Stromal cell of bone marrow (primary cell): ENCODE measurements at regions not wholly inside any gene's neighbourhood (a gene's known extent, or its start where the extent isn't known, plus 50 kb on each side); places are given as distances from the start of the nearest gene placed in this dataset.

ENCODE experiments used
- DNase-seq: peaks from one replicate; pipeline ENCODE4 v3.0.0-alpha.2; 2012; ENCODE audit warnings: low read depth

DNA sequence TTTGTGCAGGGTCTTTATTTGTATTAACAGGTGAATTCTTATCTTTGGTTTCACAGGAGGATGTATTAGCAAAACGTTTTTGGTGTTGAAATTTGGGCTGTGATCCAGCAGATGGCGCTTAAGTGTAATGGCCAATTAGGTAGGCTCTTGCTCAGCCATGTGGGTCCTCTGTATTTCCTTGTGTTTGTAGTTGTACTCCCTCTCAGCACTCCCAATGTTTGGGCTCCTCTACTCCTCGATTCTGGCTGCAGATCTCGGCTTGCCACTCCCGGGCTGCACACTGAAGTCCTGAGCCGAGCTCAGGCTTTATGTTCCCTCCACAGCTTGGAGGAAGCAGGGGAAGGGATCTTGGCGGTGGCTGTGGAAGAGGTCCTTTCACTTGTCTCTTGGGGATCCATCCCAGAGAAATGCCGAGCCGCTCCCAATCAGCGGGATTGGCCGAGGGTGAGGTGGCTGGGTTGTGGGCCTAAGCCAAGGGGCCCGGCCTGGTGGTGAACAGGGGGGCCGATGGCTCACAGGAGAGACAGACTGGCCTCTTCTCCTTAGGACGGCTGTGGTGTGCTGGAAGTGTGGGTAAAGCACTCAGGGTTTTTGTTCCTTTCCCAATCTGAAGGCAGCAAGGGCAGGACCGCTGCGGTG, 133.7 kb downstream of the AEBP2 start:
- DNase-seq = peak; percentile 21

DNA sequence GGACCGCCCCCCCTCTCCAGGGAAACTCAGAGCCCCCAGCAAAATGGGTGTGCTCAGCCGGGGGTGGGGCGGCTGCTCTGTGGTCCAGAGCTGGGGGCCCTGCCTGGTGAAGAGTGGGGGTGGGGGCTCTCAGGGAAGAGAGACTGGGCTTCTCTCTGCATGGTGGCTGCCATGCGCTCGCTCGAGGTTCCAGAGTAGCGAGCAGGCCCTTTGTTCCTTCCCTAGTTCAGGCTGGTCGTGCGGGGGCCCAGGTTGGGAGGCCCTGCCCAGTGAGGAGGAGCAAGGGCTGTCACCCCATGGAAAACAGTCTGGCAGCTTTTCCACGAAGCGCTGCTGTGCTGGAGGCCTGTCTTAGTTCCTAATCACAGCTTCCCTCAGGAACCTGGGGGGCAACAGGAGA, 134.6 kb downstream of the AEBP2 start:
- DNase-seq = no peak

DNA sequence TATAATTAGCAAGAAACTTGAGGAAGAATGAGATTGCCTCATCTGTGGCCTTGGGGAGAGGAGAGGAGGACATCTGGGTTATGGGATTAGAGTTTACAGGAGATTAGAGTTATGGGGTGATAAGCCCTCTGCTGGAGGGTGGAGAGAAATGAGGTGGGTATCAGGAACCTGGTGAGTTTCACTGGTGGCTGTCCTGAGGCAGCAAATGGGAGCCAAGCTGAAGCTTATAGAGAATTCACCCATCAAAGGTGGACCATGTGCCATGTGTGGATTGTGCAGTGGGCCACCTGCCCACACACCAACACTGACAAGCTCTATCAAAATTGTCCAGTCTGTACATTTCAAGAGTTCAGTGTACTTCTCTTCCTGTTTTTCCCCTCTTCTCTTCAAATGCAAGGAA, 135.3 kb downstream of the AEBP2 start:
- DNase-seq = no peak

DNA sequence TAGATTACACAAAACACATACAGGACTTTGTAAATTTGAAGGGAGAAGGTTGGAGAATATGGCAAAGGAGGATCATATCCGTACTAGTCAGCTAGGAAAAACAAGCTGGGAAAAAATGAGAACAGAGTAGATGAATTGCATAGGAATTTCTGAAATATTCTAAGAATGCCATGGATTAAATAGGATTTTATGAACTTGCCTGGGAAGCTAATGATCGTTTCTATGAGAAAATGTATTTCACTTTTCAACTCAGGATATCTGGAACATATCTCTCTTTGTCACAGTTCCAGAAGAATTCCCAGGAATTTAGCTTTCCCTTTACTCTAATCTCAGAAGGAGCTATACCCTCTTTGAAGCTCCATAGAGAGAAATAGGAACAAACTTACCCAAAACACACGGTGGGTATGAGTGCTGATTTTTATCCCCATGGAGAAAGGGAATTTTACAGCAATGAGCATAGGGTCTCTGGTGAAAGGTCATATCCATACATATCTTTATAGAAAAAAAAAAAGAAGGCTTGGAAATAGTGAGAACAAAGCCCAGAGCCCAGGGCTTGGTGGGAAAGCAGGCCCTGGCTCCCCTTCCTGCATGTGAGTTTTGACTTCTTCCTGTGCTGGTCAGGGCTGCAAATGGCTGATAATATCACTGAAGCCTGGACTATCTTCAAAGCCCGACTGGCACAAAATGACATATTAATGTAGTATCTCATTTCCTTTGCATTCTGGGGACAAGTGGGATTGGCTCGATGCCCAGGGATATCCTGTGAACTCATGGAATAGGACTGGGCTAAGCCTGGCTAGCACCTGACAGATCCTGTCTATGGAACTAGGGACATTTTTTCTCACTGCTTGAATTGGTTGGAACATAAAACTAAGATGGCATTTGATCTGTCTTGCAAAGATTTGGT, 136.3 kb downstream of the AEBP2 start:
- DNase-seq = no peak

DNA sequence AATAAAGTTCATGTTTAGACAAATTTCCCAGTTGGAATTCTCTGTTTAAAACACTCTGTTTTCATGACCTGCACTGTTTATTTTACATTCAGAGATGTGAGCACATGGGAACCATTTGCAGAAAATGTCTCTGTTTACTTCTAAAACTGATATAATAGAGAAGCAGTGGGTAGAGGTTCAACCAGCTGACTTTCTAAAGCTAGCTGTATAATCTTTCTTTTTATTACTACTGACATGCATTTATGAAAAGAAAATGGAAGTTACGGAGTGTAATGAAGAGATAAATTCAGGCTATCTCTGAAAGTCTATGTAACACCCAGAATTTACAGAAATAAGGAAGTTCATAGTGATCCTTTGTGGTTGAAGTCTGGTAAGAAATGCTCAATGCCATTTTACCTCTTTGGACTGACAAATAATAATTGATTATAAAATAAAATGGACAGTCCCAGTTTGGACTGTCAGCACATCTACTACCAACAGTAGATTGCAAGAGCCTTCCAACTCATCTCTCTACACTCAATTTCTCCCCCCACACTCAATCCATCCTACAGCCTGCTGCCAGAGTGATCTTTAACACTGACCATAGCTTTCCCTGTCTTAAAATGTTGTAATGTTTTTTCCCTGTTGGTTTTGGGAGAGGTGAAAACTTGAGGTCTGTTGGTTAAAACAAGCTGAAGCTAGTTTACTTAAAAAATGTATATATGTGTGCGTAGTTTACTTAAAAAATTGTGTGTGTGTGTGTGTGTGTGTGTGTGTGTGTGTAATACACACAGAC, 137.4 kb downstream of the AEBP2 start:
- no peak for DNase-seq

DNA sequence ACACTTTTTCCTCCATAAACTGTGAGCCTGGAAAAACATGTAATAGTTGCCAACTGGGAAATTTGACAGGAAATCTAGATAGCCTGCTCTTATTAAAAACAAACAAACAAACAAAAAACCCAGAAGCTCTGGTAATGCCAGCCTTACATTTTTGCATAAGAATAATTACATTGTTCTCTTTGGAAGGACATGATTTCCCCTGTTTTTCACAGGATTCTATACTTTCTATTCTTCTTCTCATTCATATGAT, 137.9 kb downstream of the AEBP2 start:
- no peak for DNase-seq

DNA sequence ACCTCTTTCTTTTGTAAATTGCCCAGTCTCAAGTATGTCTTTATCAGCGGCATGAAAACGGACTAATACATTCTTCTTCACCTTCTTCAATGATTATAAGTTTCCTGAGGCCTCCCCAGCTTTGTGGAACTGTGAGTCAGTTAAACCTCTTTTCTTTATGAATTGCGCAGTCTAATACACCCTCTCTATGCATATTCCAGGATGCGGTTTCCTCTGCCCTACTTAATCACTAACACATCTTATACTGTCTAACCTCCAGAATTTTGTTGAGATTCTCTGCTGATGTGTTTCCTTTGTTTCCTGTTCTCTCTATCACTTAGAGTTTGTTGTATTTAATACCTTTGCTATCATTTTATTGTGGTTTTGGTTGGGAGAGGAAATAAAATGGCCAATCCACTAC, 145.4 kb downstream of the AEBP2 start:
- DNase-seq = no peak

DNA sequence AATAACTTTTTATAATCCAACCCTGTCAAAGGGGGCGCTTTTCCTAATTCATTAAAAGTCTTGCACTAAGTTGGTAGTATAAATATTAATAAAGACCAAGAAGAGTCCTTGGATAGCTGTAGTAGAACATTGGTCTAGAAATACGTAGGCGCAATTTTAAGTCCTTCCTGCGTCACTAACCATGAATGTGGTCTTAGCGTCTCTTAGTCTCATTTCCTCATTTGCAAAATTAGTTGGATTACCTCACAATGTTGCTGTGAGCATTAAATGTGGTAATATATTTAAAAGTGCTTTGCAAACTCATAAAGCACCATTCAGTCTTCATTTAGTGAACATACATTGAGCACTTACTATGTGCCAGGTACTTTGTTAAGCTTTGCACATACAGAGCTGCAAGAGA, 149.7 kb downstream of the AEBP2 start:
- DNase-seq = no peak

DNA sequence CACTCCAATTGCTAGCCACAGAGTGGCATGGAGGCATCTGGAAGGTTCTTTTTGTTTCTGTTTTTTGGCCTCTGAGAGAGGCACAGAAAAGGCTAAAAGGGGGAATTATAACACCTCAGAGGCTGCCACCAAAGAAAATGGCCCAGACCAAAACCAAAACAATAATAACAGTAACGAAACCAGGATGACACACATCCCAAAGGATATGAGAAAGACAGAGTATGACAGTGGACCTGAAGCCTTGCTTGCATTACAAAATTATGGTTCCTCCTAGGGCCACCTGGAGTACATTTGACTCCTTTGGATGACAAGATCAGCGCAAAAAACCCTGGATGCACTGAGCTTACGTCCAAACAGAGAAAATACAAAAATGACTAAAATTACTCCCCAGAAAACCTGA, 152.7 kb downstream of the AEBP2 start:
- DNase-seq = no peak

DNA sequence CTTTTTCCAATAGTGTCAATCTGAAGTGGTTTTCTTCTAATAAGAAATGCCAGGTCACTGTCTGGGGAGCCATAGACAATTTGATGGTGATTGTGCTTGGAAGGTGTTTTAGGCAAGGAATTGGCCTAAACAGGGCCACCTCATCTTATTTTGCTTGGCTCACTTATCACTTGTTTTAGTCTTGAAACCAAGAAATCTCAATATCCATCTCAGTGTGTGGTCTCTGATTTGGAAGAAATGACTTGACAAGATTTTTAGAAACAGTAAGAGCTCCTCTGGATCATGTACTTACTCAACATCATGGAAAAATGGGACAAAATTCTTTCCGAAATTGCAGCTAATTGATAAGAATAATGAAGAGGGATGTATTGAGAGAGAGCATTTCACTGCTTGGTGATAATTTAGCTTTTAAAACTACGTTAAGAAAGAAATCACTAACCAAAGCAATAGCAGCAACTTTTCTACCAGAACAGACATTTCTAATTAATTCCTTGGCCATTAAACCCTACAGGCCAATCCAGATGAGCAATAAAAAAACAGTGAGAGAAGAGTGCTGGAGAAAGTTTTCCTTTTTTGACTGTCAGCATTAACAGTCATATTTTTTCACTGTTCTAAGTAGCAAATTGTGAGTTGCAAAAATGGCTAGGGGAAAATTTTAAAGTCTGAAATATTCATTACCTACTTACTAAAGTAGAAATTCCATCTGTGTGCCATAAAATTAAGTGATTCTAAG, 157.3 kb downstream of the AEBP2 start:
- no peak for DNase-seq

DNA sequence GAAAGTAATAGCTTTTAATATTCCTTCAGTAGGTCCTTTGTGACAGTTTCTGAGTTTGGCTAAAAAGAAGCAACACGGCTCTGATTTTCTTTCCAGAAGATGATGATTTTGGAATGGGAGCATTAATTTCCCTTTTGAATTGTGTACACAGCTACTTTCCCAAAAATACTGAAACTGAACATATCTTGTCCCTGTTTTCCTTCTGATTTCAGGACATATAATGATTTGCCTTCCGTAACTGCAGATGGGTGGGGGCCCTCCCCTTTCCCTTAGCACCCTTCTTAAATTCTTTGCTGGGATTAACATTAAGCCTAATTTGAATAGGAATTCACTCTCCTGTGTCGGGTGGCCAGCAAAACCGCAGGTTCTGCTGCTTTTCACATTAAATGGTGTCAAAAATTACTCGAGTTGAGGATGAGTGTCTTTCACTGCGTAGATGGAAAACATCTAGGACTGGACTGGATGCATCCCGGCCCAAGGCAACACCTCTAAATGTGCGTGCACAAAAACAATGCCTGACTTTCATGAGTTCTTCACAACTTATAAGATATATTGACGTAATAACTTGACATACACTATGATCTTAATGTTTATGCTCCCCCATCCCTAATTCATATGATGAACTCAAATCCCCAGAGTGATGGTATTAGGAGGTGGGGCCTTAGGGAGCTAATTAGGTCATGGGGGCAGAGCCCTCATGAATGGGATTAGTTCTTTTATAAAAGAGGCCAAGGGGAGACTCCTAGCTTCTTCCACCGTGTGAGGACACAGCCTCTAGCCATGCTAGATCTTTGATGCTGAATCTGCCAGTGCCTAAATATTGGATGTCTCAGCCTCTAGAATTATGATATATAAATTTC, 158.1 kb downstream of the AEBP2 start:
- no peak for DNase-seq

DNA sequence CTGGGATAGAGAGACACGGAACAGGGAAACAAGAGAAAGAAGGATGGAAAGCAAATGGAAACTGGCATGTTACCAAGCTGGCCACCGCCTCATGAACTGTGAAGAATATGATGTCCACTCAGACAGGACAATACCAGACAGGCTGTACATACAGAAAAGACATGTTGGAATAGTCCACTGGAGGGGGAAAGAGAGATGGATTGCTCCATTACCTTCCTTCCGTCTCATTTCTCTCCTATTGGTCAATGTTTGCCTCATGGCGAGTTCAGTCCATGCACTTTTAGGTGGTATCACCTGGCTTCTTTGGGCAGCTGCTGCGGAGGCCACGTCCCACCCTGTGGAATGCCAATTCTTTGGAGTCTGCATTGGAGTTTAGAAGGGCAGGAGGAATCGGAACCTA, 166.4 kb downstream of the AEBP2 start:
- no peak for DNase-seq

DNA sequence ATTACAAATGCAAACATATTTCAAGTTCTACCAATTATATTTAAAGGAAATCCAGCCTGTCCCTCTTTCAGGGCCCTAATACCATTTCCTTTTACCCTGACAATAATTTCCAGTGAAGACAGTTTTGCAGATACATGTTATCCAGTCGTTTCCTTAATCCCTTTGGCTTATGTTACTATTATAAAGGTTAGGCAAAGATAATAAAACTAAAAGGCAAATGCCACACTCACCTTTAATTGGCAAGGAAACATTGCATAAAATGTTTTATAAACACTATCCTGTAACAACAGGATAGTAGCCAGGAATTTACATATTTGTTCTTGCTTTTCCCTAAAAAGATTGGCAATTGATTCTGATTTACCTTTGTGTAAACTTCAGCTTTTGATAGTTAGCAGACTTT, 168.7 kb downstream of the AEBP2 start:
- no peak for DNase-seq

DNA sequence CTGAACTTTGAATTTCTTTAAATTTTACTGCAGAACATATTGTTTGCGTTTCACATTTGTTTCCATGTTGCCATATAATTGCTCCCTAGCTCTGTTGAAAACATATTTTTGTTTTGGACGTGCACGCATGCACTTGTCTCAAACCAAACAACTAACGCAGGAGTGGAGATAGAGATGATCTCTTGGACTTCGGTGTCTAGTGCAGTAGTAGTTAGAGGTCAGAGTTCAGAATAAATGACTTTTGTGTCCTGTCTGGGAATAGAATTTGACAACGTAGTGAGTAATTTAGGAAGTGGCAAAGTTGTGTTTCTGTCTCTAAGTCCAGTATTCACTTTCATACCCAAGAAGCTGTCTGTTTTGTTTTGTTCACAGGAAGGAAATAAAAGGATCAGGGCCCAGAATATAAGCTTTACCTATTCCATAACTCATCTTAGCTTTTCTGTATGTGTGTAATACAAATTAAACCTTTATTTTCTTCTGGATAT, 173.8 kb downstream of the AEBP2 start:
- no peak for DNase-seq

DNA sequence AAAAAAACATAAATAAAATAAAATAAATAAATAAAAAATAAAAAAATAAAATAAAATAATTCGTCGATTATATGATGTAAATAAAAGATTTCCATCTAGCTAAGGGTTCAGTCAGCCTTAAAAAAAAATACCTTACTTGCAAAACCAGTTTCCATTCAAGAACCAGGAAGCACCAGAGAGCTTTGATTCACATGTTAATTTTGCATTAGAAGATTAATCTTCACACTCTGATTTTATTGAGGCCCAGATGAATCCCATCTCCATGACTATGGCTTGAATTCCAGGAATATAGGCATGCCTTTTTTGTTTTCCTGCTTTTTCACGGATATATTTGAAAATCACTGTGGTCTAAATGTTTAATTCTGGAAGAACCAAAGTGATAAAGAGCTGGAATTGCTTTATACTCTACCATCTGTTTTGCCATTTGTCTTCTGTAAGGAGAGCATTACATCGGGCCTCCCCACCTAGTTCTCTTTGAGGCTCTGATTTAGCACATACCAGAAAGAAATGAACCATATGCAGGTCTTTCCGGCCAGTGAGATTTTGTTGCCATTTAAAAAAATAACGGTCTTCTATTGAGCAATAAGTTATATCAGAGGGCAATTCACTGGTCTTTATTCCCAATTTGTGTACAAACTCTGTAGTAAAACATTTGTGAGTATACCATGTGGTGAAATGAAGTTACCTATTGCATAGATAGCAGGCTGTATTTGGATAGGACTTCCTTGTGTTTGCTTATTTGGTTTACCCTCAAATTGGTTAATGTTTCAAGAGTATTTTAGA, 175.5 kb downstream of the AEBP2 start:
- no peak for DNase-seq

DNA sequence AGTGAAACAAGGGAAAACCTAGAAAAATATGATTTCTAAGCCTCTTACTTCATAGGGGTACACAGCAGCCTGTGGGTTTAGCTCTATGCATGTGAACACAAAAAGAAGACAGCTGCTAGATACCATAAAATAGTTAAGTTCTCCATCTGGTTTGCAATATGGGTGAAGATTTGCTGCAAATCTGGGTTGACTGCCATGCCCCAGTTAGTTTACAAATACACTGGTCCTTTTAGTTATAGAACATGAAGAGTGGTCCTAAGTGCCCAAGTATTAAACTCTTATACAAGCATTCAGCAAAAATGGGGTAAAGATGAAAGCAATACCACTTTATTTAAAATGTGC, 176.1 kb downstream of the AEBP2 start:
- DNase-seq = no peak

DNA sequence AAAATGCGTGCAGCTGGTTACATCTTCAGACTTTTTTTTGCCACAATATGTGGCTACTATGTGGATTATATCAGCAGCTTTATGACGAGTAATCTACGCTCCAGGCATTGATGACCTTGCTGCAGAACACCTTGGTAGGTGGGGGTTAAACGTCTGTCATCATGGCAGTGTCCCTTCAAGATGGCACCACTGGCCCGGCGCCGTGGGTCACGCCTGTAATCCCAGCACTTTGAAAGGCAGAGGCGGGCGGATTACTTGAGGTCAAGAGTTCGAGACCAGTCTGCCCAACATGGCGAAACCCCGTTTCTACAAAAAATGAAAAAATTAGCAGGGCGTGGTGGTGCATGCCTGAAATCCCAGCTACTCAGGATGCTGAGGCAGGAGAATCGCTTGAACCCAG, 177.5 kb downstream of the AEBP2 start:
- no peak for DNase-seq

DNA sequence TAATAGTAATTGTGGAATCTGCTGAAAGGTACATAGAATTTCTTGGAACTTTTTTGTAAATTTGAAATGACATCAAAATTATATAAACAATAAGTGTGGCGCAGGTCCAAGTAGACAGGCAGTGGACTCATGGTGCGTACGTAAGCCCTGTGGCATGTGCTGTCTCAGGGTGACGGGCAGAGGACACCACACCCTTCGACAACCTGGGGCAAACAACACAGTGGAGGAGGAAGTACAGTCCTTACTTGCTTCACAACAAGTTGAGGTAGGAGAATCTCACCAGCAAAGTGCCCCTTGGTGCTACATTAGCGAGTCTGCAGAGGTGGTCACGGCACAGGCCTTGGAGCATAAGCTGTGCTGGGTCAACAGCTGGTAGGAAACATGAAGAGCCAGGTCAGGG, 180.9 kb downstream of the AEBP2 start:
- no peak for DNase-seq

DNA sequence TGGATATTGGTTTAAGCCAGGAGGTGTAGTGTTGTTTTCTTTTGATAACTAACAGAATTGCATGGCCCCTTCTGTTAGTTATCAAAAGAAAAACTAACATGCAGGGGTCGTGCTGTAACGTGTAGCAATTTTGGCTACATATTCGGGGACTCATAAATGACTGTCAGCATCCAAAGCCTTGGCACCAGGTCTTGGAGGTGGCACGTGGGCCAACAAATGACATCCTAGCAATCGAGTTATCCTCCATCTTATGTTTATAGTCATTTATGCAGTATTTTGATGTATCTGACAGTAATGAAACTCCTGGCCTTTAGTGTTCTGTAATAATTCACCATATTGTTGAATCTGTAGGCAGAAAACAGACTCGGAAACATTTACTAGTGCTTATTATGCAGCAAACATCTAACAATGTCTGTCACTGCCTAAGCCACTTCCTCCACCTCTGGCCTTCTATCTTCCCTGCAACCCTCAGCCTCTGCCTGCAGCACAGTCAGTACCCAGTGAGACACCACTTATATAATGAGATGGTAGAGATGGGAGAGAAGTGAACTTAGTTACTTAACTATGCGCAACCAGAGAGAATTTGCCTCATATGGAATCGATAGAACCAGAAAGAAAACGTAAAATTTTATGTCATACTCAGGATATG, 184.6 kb downstream of the AEBP2 start:
- DNase-seq = no peak

DNA sequence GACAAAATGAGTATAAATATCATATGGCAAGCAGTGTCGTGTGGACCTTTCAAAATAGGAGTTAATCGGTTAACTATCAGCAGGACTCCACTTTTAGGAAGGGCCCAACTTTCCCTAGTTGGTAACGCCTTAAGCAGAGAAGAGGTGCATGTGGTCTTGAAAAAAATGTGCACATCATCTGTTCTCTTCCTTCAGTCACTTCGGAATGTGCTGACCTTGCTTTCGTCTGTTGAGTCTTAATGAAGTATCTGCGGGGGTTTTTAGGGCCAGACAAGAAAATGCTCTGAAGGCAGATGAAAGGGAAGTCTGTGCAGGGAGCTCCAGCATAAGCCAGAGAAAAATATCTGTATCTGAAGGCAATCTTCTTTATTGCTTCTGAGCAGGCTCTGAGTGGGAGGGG, 185.2 kb downstream of the AEBP2 start:
- DNase-seq = no peak
